HG03064 (cell line): ENCODE measurements at regions not wholly inside any gene's neighbourhood (a gene's known extent, or its start where the extent isn't known, plus 50 kb on each side); places are given as distances from the start of the nearest gene placed in this dataset.
"Not testable (repeated sequence)": the region's sequence is repeated elsewhere in the genome, so short reads cannot be mapped to it uniquely, and the experiment has no call there.

Source experiments
- ATAC-seq: cut with Tn5 transposase; IDR thresholded peaks from one replicate; pipeline ENCODE4 v1.9.1; 2021; ENCODE audit warnings: low read depth; ENCODE audit not compliant: unreplicated experiment

DNA sequence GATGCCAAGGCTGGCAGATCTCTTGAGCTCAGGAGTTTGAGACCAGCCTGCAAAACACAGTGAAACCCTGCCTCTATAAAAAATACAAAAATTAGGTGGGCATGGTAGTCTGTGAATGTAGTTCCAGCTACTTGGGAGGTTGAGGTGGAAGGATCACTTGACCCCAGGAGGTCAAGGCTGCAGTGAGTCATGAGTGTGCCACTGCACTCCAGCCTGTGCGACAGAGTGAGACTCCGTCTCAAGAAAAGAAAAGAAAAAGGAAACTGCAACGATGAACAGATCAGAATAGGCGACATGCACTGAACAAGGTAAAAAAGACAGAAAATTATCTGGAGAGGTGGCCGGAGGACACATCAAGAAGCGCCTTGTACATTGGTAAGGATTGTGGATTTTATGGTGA lies 273.7 kb upstream of the AMIGO2 start:
- ATAC-seq, result no peak

DNA sequence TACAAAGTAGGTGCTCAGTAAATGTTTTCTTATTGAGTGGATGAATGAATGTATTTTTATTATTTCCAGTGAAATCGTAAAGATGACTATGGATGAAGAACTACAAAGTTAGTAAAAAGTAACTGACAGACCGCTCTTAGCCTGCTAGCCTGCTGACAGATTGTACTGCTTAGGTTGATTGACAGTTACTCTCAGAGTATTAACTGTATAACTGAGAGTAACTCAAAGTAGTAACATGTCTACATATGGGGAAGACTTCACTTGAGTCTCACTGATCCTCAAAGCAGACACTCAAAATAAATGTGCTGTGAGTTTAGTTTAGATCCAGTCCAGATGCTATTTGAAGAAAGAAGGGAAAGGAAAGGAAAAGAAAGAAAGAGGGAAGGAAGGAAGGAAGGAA lies 272.3 kb upstream of the AMIGO2 start:
- ATAC-seq, result no peak

DNA sequence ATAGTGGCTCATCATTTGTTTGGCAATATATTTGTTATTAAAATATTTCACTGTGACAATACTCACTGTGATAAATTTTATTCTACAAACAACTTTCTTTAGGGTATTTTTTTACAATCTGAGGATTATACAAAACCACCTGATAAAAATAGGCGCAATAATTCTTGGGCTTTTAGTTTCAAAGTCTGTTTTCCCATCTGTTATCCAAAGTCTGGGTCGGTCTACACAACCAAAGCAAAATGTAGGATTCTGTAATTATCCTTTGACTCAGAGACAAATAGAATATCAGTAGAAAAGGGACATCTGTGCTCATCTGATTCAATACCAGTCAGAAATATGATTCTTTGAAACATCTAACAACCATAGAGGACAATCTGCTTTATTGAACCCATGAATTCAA lies 271.8 kb upstream of the AMIGO2 start:
- no peak for ATAC-seq

DNA sequence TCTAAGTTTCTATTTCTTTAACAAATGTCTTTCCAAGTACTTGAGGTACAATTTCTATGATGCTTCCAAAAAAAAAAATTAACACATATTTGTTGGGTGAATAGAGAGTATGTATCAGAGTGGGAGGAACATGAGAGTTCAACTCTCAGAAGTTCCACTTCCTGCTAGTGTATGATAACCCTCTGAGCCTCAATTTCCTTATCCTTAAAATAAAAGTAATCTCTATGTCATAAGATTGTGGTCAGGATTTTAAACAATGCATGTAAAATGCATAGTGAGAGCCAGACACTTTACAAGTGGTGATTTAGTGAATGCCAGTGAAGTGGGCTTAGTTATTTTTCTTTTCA lies 270.3 kb upstream of the AMIGO2 start:
- ATAC-seq, result no peak

DNA sequence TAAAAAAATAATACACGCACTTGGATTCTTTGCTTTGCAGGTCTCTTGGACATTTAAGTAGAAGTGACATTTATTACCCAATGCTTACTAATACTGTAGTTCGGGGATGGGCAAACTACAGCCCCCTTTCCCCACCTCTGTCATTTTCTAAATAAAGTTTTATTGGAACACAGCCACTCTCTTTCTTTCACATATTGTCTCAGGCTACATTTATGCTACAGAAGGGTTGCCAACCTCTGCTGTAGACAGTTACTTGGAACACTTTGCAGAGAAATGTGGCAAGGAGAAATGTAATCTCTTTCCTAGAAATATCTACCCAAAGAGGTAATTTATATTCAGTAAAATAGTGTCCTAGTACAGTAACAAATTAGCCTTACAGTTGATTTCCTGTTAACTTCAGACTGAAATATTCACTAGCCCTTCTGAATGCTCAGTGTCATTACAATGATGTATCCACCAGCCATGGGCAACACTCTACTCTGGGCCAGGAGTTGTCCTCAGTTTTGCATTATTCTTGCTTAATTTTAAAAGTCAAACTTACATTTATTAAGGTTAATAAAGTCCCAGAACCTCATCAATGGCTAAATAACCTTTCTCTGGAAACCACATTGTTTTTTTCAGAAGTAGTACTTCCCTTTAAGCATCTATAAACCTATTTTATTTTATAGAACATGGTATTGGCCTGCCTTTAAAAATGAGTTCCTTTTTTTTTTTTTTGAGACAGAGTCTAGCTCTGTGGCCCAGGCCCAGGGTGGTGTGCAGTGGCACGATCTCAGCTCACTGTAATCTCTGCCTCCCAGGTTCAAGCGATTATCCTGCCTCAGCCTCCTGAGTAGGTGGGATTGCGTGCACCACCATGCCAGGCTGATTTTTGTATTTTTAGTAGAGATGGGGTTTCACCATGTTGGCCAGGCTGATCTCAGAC lies 269.6 kb upstream of the AMIGO2 start:
- ATAC-seq, result no peak

DNA sequence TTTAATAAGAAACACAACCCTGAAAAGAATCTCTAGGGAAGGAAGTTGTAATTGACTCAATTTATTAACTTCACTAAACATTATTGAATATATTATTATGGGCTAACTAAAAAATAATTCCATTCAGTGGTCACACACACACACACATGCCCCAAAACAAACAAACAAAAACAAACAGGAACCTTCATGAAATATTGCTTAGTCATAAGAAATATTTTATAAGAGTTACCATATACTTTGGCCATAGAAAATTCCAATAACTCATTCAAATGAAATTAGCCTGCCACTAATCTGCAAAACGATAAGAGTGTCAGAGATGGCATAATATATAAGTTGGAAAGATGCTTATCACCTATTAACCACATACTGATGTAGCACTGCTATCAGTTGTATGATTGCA lies 268.4 kb upstream of the AMIGO2 start:
- ATAC-seq, result no peak

DNA sequence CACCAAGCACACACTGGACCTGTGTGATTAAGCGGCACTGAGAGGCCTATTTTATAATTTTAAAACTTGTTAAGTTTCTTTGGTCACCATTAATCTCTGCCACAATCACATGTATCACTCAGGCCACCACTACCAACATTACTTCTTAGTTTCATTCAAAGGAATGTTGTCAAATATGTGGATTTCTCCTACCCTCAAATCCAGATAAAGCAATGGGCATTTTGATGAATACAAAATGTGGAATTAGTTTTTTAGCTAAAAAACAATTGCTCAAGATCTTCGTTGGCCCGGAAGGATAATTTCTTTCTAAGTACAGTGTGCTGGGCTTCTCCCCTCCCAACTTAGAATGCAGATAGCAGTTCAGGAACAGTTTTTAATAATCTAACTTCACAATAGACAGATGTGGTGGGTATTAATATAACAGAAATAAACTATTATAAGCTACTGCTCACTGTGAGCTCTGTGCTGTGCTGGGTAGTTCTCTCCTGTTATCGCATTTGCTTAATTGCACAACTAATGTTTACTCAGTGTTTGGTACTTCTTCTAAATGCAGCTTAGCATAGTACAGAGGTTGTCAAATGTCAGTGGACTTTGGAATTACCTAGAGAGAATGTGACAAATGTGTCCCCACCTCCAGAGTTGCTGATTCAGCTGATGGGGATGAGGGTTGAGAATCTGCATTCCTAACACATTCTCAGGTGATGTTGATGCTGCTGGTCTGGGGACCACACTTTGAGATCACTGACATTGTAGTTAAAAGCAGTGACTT lies 266.7 kb upstream of the AMIGO2 start:
- no peak for ATAC-seq

DNA sequence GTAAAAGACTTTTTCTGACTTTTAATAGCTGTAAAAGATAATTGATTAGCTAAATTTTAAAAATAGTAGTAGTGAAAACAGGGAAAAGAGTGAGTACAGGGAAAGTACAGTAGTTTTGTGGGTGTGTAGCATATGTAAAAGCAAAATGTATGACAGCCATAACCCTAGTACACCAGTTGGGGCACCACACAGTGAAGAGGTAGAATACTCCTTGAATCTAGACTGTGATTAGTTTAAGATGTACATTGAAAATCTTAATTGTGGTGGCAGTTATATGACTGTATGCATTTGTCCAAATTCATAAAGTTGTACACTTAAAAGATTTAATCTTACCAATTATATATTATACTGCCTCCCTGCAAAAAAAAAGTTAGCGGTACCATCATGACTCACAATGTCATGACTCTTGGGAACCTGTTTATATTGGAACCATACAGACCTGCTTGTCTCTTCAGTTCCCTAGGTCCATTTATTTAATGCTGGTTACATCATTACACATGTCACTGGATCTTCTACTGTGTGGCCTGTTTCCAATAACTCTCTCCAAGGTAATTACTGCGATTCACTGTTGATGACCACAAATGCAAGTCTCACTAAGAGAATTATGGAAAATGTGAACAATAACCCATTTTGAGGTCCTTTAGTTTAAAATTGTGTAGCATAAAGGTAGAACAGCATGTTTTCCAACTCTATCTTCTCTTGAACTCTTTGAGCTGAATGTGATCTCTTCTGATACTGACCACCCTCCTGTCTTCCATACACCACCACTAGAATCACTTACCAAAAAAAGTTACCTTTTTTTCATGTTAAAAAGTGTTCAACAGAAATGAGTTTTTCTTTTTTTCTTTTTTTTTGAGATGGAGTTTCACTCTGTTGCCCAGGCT lies 264.2 kb upstream of the AMIGO2 start:
- ATAC-seq, result no peak

DNA sequence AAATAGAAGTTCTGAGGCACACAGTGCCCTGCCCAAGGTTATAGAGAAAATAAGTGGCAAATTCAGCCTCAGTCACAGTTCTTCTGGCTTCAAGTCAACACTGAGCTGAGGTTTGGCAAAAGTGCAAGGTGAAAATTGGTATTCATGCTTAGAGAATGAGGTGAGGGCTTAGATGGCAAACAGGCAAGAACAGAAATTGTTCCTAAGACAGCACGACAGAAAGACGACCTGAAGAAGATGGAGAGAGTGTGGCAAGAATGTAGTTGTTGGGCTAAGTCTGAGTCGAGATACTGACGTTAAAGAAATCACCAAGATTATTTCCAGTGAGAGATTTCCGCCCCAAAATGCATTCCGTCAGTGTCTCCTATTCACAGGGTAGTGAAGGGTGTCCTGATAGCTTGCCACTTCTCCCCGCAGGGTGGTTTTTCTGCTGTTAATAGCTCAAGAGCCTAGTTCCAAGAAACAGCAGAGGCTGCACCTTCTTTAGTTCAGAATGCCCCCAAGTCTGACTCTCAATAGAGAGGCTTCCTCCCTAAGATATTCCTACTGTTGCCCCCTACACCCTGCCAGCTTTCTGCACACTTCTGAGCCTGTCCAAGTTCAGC lies 260.8 kb upstream of the AMIGO2 start:
- ATAC-seq, result no peak

DNA sequence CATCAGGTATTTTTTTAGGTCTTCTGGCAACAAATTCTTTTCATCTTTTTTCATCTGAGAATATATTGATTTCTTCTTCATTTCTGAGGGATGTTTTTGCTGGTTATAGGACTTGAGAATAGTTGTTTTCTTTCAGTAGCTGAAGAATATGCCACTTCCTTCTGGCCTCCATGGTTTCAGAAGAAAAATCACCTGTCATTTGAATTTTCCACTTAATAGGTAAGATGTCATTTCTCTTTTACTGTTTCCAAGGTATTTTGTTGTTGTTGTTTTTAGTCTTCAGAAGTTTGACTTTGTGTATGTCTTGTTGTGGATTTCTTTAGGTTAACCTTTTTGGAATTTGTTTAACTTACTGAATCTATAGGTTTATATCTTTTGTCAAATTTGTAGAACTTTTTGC lies 257.8 kb upstream of the AMIGO2 start:
- ATAC-seq, result no peak

DNA sequence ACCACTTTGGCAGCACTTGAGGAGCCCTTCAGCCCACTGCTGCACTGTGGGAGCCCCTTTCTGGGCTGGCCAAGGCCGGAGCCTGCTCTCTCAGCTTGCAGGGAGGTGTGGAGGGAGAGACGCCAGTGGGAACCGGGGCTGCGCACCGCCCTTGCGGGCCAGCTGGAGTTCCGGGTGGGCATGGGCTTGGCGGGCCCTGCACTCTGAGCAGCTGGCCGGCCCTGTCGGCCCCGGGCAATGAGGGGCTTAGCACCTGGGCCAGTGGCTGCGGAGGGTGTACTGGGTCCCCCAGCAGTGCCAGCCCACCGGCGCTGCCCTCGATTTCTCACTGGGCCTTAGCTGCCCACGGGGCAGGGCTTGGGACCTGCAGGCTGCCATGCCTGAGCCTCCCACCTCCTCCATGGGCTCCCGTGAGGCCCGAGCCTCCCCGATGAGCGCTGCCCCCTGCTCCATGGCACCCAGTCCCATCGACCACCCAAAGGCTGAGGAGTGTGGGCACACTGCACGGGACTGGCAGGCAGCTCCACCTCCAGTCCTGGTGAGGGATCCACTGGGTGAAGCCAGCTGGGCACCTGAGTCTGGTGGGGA lies 253.6 kb upstream of the AMIGO2 start:
- ATAC-seq, result not testable (repeated sequence)

DNA sequence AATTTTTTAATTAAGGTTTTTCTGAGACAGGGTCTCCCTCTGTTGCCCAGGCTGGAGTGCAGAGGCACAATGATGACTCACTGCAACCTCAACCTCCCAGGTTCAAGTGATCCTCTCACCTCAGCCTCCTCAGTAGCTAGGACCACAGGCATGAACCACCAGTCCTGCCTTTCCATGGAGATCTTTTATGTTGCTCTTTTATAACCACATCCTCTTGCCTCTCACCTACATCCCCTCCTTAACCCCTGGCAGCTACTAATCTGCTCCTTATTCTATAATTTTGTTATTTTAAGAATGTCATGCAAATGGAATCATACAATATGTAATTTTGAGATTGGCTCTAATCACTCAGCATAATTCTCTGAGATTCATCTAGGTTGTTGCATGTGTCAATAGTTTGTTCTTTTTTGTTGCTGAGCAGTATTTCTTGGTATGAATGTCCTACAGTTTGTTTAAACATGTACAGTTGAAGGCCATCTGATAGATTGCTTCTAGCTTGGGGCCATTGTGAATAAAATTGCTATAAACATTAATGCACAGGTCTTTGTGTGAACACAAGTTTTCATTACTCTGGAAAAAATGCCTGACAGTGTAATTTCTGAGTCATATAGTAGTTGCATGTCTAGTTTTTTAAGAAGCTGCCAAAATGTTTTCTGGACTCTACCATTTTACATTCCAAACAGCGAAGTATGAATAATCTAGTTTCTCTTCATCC lies 249.2 kb upstream of the AMIGO2 start:
- ATAC-seq, result no peak

DNA sequence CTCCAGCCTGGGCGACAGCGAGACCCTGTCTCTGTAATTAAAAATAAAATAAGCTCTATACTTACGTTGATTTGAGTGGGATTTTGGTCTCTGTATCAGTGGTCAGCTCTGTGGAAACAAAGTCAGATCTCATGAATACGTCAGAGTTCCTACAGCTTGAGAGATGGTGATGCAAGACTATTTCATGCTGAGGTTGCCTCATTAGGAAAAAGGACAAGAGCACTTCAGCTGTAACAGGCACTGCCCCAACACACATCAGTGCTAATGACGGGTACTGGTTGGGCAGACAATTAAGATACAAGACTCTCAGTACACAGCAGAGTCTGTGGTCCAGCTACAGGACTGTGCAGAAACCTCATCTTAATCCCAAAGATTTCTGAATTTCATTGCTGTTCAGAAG lies 246.4 kb upstream of the AMIGO2 start:
- no peak for ATAC-seq

DNA sequence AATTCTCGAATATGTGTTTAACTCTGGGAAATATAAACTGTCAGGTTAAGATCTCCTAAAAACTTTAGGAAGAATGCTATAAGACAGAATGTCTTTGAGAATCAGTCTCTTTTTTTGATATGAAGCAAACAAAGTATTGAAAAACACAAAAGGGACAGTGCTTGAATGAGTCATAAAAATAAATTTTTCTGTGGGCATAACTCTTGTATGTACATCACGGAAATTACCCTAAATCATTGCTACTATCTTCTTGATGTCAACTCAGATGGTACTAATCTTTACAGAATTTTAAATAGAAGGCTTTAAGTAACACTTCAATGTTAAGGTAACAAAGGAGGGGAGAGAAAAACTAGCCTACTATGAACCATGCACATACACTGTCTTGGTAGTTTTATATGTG lies 244.0 kb upstream of the AMIGO2 start:
- ATAC-seq, result no peak

DNA sequence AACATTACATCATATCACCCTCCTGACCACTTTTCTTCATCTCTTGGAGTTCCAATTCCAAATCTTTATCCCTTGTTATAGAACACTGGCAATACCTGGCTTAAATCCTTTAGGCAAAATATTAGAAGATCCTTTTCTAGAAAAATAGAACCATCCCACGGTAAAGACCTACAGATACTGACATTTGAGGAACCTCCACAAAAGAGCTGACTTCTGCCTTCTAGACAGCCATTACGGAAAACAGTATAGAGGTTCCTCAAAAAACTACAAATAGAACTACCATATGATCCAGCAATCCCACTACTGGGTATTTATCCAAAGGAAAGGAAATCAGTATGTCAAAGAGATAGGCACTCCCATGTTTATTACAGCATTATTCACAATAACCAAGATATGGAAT lies 241.7 kb upstream of the AMIGO2 start:
- ATAC-seq, result no peak

DNA sequence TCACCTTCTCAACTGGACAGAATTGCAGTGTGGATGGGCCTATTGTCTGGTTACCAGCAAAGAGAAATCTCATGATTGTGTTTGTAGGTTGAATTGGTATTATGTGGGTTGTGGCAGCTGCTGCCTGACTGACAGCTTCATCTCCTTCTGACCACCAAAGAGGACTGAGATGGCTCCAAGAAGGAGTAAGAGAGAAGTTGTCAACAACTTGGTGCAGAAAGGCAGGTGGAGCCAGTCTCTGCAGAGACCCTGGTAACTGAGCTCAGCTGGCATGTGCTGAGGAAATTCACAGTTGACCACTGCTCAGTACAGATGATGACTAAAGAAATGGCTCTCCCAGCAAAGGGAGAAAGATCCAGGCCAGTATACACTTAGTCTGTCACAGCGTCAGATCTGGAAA lies 240.0 kb upstream of the AMIGO2 start:
- no peak for ATAC-seq

DNA sequence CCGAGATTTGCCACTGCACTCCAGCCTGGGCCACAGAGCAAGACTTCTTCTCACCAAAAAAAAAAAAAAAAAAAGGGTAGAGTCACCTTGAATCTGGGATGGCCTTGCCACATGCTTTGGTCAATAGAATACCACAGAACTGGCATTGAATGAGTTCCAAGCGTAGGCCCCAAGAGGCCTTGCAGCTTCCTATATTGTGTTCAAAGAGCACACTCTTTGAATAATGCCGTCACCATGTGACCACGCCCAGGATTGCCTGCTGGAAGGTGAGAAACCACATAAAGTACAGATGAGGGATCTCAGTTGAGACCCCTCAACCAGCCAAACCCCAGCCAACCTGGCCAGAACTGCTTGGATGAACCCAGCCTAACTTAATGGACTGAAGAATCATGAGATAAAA lies 239.2 kb upstream of the AMIGO2 start:
- ATAC-seq, result no peak

DNA sequence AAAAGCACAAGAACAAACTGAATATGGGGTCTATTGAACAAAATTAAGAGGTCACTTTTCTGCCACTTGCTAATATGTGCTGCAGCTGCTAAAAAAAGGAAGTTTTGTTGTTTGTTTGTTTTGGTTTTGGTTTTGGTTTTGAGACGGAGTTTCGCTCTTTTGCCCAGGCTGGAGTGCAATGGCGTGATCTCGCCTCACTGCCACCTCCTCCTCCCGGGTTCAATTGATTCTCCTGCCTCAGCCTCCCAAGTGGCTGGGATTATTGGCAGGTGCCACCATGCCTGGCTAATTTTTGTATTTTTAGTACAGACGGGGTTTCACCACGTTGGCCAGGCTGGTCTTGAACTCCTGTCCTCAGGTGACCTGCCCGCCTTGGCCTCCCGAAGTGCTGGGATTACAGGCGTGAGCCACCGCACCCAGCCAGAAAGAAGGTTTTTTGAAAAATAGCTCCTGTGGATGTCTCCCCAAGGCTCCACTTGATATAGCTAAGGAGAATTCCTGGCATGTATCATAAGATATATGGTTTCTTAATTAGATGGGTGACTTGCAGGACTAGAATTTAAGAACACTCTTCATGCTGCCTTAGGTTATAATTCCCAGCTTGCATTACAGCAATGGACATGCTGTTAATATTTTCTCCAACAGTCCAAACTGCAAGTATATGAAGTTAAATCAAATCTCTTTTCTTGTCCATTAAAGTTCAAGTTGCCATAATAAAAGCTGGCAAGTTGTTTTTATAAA lies 237.6 kb upstream of the AMIGO2 start:
- peak; percentile 48 for ATAC-seq

DNA sequence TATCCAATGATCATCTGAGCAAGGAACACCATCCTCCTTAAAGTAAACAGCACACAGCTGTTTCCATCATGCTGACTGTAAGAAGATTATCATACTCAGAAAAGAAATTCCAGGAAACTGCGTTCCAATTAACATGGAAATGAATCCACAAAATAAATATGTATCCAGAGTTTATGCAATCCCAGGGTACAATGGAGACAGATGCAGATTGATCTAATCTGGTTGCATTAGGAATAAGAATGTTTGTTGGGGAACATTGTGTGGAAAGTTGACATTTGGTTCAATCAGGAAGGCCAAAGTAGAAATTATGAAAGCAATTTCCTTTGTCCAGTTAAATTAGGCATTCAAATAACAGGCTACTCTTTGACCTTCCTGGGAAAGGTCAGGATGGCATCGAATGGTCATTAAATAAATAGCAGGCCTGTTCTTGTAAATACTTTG lies 236.9 kb upstream of the AMIGO2 start:
- ATAC-seq, result no peak
